Transverse colon (tissue), 4 donors: ENCODE measurements at regions not wholly inside any gene's neighbourhood (a gene's known extent, or its start where the extent isn't known, plus 50 kb on each side); places are given as distances from the start of the nearest gene placed in this dataset.
"Not testable (repeated sequence)": the region's sequence is repeated elsewhere in the genome, so short reads cannot be mapped to it uniquely, and the experiment has no call there.

Experiments
- DNase-seq: peaks from one replicate; pipeline ENCODE4 v3.0.0-alpha.2; 2019
- H3K27ac ChIP-seq, 4 donors: fragments of 200-600 bp; sonication (generic); 2 replicates each; pipeline ENCODE4 v1.5.1; 2016 to 2018; ENCODE audit warnings: inconsistent platforms in 4 of 4
- H3K27me3 ChIP-seq: fragments of 200-600 bp; sonication (generic); 2 replicates; pipeline ENCODE4 v1.5.1; 2017; ENCODE audit warnings: inconsistent platforms
- H3K36me3 ChIP-seq, 4 donors: fragments of 200-600 bp; sonication (generic); 2 replicates each; pipeline ENCODE4 v1.5.1; 2017 to 2019; ENCODE audit warnings: inconsistent platforms in 4 of 4
- H3K4me1 ChIP-seq, 4 donors: fragments of 200-600 bp; sonication (generic); 2 replicates each; pipeline ENCODE4 v1.5.1; 2017 to 2020; ENCODE audit warnings: inconsistent platforms in 4 of 4
- H3K4me3 ChIP-seq, 4 donors: fragments of 200-600 bp; sonication (generic); 1 replicate in 1 of 4; 2 replicates in 3 of 4; pipeline versions ENCODE4 v1.5.1 to v1.6.1; 2017 to 2019; ENCODE audit warnings: inconsistent platforms in 4 of 4
- H3K9me3 ChIP-seq, 2 donors: fragments of 200-600 bp; sonication (generic); 2 replicates each; pipeline ENCODE4 v1.5.1; 2017 to 2019; ENCODE audit warnings: inconsistent platforms in 2 of 2
- EP300 ChIP-seq: sonication (generic); formaldehyde crosslinking; IDR thresholded peaks from one replicate; pipeline ENCODE4 v1.6.1; 2017; ENCODE audit warnings: antibody characterized with exemption, low read depth
- POLR2A ChIP-seq: fragments of 450-650 bp; IDR thresholded peaks from one replicate; pipeline ENCODE4 v1.6.1; 2016; ENCODE audit warnings: antibody characterized with exemption, mild to moderate bottlenecking, moderate library complexity
- POLR2AphosphoS5 ChIP-seq, 3 donors: sonication (generic); formaldehyde crosslinking; IDR thresholded peaks; one replicate each; pipeline ENCODE4 v1.6.1; 2016; ENCODE audit warnings: antibody characterized with exemption in 3 of 3
- WGBS, 2 donors: methylation state at CpG; one replicate each; pipeline ENCODE4 v1.1.5; 2018; ENCODE audit warnings: low coverage in 1 of 2; 5-methylcytosine and 5-hydroxymethylcytosine counted together
- in situ Hi-C, 4 donors: fragments of 200-750 bp; cut with MboI; loops; one replicate each; pipeline versions ENCODE4 v1.15.0 to v1.15.1; 2017; ENCODE audit warnings: low sequenced_read_pairs in 3 of 4, low pct_ligation_motif_present in 1 of 4, low pct_unique_long_range_greater_than_20kb in 1 of 4
- intact Hi-C: fragments of 100-400 bp; cut with DNase I; formaldehyde crosslinking; loops from one replicate; pipeline ENCODE4 v1.15.1; 2023; ENCODE audit warnings: low total_unique reads
- TF ChIP-seq, protein P1 (sequence below), 5 experiments: fragments of 200-600 bp in 3 of 5; fragments of 450-650 bp in 2 of 5; sonication (generic) in 3 of 5; IDR thresholded peaks; 1 replicate in 2 of 5; 2 replicates in 3 of 5; pipeline ENCODE4 v1.5.1; 2016 to 2017; ENCODE audit warnings: antibody characterized with exemption in 5 of 5, inconsistent platforms in 3 of 5, mild to moderate bottlenecking in 2 of 5, moderate library complexity in 1 of 5

DNA sequence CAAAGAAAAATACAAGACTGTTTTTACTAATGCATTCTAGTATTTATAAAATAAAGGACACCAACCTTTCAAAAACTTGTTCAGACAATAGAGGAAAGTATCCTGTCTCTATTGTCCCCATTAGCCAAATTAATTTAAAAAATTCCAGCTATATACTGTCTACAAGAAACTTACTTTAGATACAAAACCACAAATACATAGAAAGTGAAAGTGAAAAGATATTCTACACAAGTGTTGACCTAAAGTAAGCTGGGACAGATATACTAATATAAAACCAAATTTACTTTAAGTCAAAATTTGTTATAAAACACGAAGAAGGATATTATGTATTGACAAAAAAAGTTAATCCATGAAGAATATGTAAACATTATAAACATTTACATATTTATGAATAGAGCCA is 893.3 kb upstream of the TMEFF2 start:
- TF ChIP-seq, protein P1, sequence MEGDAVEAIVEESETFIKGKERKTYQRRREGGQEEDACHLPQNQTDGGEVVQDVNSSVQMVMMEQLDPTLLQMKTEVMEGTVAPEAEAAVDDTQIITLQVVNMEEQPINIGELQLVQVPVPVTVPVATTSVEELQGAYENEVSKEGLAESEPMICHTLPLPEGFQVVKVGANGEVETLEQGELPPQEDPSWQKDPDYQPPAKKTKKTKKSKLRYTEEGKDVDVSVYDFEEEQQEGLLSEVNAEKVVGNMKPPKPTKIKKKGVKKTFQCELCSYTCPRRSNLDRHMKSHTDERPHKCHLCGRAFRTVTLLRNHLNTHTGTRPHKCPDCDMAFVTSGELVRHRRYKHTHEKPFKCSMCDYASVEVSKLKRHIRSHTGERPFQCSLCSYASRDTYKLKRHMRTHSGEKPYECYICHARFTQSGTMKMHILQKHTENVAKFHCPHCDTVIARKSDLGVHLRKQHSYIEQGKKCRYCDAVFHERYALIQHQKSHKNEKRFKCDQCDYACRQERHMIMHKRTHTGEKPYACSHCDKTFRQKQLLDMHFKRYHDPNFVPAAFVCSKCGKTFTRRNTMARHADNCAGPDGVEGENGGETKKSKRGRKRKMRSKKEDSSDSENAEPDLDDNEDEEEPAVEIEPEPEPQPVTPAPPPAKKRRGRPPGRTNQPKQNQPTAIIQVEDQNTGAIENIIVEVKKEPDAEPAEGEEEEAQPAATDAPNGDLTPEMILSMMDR (IDR thresholded peaks at IDR 0.05): no peak
- no peak for TF ChIP-seq EP300
- TF ChIP-seq POLR2AphosphoS5 (IDR thresholded peaks at IDR 0.05): no peak
- no peak for TF ChIP-seq POLR2A
- no peaks in the 10 kb centered on the region for H3K27me3 ChIP-seq
- no peaks in the 10 kb centered on the region for H3K9me3 ChIP-seq
- no peaks in the 10 kb centered on the region for H3K36me3 ChIP-seq
- no peak overlapping the region for H3K4me3 ChIP-seq
- intact Hi-C loops: no loop called here
- no peaks in the 10 kb centered on the region for H3K4me1 ChIP-seq
- DNase-seq: no peak
- no peak overlapping the region for H3K27ac ChIP-seq
- 24 to 45% methylated on average over 1 of the region's 1 CpG for WGBS, 2 donors
- in situ Hi-C loops: no loop called here

DNA sequence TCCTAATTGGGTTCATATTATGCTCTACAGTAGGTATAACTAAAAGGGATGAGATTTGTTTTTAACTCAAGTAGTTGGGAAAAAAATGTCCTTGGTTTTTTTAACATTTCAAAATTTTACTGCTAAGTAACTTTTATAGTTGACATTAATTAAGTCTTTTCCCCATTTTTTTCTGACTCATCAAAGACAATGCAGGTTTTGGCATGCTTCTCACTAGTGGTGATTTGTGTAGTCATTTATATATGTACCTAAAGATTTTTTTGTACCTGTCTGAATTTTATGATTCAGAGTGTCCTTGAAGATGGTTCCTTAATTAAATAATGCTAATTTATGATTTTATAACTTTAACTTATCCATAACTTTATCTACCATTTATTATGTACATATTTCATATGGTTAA is 882.3 kb upstream of the TMEFF2 start:
- Histone ChIP-seq H3K4me3 (no peak overlapping the region), H3K36me3 (no peaks in the 10 kb centered on the region), H3K4me1 (no peaks in the 10 kb centered on the region), H3K9me3 (no peaks in the 10 kb centered on the region), H3K27ac (no peak overlapping the region), H3K27me3 (no peaks in the 10 kb centered on the region)
- TF ChIP-seq POLR2A (no peak), POLR2AphosphoS5 (IDR thresholded peaks at IDR 0.05) (no peak), EP300 (no peak)
- TF ChIP-seq, protein P1 (IDR thresholded peaks at IDR 0.05): no peak
- intact Hi-C loops (no loop called here), in situ Hi-C loops (no loop called here)
- no peak for DNase-seq

DNA sequence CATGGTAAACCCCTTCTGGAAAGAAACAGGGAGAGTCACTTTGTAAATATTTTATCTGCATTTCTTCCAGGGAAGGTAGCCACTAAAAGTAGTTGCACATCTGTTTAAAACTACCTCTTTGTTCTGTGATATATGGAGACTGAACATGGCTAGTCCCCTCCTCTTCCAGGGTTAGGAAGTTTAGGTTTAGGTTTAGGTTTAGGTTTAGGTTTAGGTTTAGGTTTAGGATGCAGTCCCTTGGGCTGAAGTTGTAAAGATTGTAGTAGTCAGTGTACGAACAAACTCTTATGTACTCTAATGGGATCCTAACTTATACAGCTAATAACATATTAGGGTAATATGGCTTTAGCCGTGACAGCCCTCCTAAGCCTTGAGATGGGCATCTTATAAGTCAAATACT is 880.2 kb upstream of the TMEFF2 start:
- Histone ChIP-seq H3K36me3 (no peaks in the 10 kb centered on the region), H3K27ac (no peak overlapping the region), H3K27me3 (no peaks in the 10 kb centered on the region), H3K9me3 (no peaks in the 10 kb centered on the region), H3K4me1 (no peaks in the 10 kb centered on the region), H3K4me3 (no peak overlapping the region)
- no peak for DNase-seq
- 78 to 85% methylated on average over 2 of the region's 2 CpGs for WGBS, 2 donors
- intact Hi-C loops (no loop called here), in situ Hi-C loops (no loop called here)
- TF ChIP-seq POLR2A (no peak), POLR2AphosphoS5 (IDR thresholded peaks at IDR 0.05) (no peak), EP300 (no peak)
- TF ChIP-seq, protein P1 (IDR thresholded peaks at IDR 0.05): no peak

DNA sequence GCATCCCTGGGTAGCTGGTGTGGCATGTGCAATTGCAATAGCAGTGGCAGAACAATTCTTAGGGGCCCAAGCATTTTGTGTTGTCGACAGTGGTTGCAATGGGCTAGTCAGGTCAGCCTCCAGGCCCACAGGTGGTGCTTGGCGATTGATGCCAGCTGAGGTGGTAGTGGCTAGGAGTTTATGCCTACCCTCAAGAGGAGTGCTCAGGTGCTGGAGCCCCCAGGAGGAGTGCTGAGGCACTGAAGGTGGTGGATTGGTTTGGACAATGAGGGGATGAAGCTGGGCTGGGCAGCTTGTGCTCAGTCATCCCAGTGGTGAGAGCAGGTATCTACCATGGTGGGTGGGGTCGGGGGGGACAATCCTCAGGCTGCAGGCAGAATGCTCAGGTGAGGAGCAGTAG is 877.9 kb upstream of the TMEFF2 start:
- in situ Hi-C loops: no loop called here
- no peaks in the 10 kb centered on the region for H3K36me3 ChIP-seq
- WGBS, 2 donors: 78% methylated on average over 3 of the region's 3 CpGs; no CpG with 5 or more reads in 1 of the 2 donors

DNA sequence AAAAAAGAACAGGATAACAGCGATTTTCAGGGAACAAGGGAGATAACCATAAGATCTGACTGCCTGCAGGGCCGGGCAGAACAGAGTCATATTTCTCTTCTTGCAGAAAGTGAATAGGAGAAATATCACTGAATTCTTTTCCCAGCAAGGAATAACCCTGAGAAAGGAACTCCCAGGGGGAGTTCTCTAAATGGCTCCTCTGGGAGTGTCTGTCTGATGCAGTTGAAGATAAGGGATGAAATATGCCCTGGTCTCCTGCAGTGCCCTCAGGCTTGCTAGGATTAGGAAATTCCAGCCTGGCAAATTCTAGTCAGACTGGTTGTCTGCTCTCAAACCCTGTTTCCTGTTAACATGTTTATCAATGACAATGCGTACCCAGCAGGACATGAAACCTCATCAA is 830.8 kb upstream of the TMEFF2 start:
- H3K27me3 ChIP-seq, H3K36me3 ChIP-seq, H3K4me1 ChIP-seq, H3K27ac ChIP-seq, H3K9me3 ChIP-seq, intact Hi-C loops, in situ Hi-C loops, DNase-seq, H3K4me3 ChIP-seq: not testable (repeated sequence)
- 79 to 83% methylated on average over 2 to 3 of the region's 3 CpGs for WGBS, 2 donors

More for the DNA sequence above, 877.9 kb upstream of the TMEFF2 start:
- DNase-seq: no peak
- Histone ChIP-seq H3K9me3 (no peaks in the 10 kb centered on the region), H3K4me1 (no peaks in the 10 kb centered on the region), H3K27ac (no peak overlapping the region), H3K27me3 (no peaks in the 10 kb centered on the region), H3K4me3 (no peak overlapping the region)
- intact Hi-C loops: no loop called here
- no peak for TF ChIP-seq EP300
- no peak for TF ChIP-seq POLR2A
- TF ChIP-seq, protein P1 (IDR thresholded peaks at IDR 0.05): no peak
- TF ChIP-seq POLR2AphosphoS5 (IDR thresholded peaks at IDR 0.05): no peak
